ENCODE measurements at regions not wholly inside any gene's neighbourhood (a gene's known extent, or its start where the extent isn't known, plus 50 kb on each side); places are given as distances from the start of the nearest gene placed in this dataset.
A peak's percentile ranks its signal among the peaks of the same experiment; 100 is the strongest.

- intact Hi-C loops (cut with DNase I), result no loop called here
- no peak overlapping the region for H3K27ac ChIP-seq
- no peaks in the 10 kb centered on the region for H3K36me3 ChIP-seq
- peaks cover 0 to 14% (median 0%) of the 10 kb centered on the region in 3 donors for H3K4me1 ChIP-seq
- no peak for TF ChIP-seq POLR2A (IDR thresholded peaks at IDR 0.05)
- no peak for TF ChIP-seq CTCF (IDR thresholded peaks at IDR 0.05)
- H3K27me3 ChIP-seq, result no peaks in the 10 kb centered on the region
- H3K9me3 ChIP-seq, result no peaks in the 10 kb centered on the region
- no peak for DNase-seq
- no peak overlapping the region for H3K4me3 ChIP-seq
Measured at GRCh38 chr2:180705122-180705521, 275.3 kb upstream of the UBE2E3 start.

- Histone ChIP-seq H3K4me3 (no peak overlapping the region), H3K36me3 (no peaks in the 10 kb centered on the region), H3K27me3 (no peaks in the 10 kb centered on the region), H3K4me1 (no peaks in the 10 kb centered on the region), H3K27ac (no peak overlapping the region), H3K9me3 (no peaks in the 10 kb centered on the region)
- TF ChIP-seq CTCF (IDR thresholded peaks at IDR 0.05) (no peak), POLR2A (IDR thresholded peaks at IDR 0.05) (no peak)
- no peak for DNase-seq
- WGBS, 2 donors, result 63 to 73% methylated on average over 1 to 2 of the region's 4 CpGs
- intact Hi-C loops (cut with DNase I), result no loop called here
Measured at GRCh38 chr2:180699657-180700361, 280.6 kb upstream of the UBE2E3 start.

DNA sequence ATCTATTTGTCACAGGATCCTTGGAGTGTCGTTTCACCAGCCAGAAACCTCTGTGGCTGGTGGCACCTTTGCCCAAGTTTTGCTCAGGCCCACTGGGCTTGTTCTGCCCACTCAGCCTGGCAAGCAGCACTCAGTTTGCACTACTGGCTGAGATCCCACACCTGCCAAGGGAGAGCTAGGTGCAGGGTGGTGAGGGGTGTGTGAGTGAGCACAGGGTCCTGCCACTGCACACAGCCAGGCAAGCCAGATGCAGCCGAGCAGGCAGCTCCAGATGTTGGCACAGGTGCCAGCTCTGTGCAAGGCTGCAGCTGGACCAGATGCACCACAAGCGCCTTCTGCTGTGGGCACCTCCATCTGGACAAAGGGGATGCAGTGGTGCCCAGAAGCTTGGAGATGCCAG, 281.7 kb upstream of the UBE2E3 start:
- no peak for DNase-seq
- no peak overlapping the region for H3K4me3 ChIP-seq
- H3K27me3 ChIP-seq, result no peaks in the 10 kb centered on the region
- TF ChIP-seq CTCF (IDR thresholded peaks at IDR 0.05), result no peak
- TF ChIP-seq POLR2A (IDR thresholded peaks at IDR 0.05), result no peak
- WGBS, 2 donors, result 43 to 47% methylated on average over 1 to 2 of the region's 3 CpGs
- intact Hi-C loops (cut with DNase I), result no loop called here
- H3K4me1 ChIP-seq, result no peaks in the 10 kb centered on the region
- H3K36me3 ChIP-seq, result no peaks in the 10 kb centered on the region
- H3K27ac ChIP-seq, result no peak overlapping the region
- H3K9me3 ChIP-seq, result no peaks in the 10 kb centered on the region

DNA sequence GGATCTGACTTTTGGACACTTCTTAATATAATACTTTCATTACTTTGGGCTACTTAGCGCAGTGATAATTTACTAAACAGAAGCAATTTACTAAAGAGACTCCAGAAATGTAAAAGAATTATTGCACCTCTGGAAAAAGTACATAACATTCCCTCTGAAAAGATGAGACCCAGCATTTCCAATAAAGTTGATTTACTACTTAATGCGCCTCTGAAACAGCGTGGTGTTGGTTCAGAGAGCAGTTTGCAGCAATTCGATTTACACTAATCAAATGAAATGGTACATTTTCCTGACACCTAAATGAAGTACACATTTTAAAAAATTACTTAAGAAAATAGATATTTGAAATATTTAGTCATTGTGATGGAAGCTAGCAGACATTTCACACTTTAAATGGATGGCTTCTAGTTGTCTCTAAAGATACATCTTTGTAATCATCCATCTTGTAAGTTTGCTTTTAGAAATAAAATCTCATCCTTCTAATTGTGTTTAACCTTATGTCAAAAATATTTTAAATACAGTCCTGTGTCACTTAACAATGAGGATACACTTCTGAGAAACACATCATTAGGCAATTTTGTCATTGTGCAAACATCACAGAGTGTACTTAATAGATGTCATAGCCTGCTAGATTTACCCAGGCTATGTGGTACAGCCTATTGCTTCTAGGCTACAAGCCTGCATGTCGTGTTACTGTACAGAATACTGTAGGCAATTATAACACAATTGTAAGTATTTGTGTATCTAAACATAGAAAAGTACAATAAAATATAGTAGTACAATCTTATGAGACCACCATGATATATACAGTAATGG, 284.6 kb upstream of the UBE2E3 start:
- Histone ChIP-seq H3K27me3 (no peaks in the 10 kb centered on the region), H3K4me1 (peaks cover 0 to 17% (median 0%) of the 10 kb centered on the region in 3 donors), H3K4me3 (peak overlapping the region in 1 of 4 donors; percentile 1), H3K9me3 (no peaks in the 10 kb centered on the region), H3K36me3 (no peaks in the 10 kb centered on the region), H3K27ac (no peak overlapping the region)
- intact Hi-C loops (cut with DNase I), result no loop called here
- WGBS, 2 donors, result 67 to 78% methylated on average over 5 of the region's 5 CpGs
- TF ChIP-seq CTCF (IDR thresholded peaks at IDR 0.05) (no peak), POLR2A (IDR thresholded peaks at IDR 0.05) (no peak)
- DNase-seq, result no peak
